ENCODE measurements at regions not wholly inside any gene's neighbourhood (a gene's known extent, or its start where the extent isn't known, plus 50 kb on each side); places are given as distances from the start of the nearest gene placed in this dataset.

DNA sequence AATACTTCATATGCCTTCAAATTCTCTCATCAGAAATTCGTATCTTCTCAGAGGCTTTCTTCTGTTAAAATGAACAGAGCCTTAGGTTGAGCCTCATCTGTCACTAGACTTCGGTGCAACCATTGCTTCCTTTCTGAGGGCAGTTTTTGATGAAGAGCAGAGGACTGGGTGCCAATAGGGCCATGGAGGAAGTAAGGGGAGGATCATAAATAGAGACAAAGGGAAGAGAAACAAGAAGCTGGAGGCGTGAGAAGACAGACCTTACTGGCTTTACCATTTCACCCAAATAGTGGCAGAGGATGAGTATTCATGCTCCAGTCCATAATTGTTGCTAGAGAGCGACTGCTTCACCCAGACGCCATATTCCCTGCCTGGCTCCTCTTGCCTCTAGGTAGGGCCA, 215.6 kb upstream of the PKDCC start:
- Histone ChIP-seq H3K27ac (ENCODE audit: low read depth in 1 of 2, low read length in 2 of 2) (no peak overlapping the region), H3K4me1 (ENCODE audit: control insufficient read depth in 4 of 4, insufficient read depth in 4 of 4, low read length in 3 of 4) (peaks cover 0 to 3% (median 3%) of the 10 kb centered on the region in 4 donors), H3K36me3 (ENCODE audit: control insufficient read depth in 4 of 4, insufficient read depth in 3 of 4, low read depth in 1 of 4, low read length in 3 of 4) (no peaks in the 10 kb centered on the region), H3K9ac (ENCODE audit: low read depth in 1 of 2, low read length in 2 of 2) (no peak overlapping the region), H3K9me3 (ENCODE audit: control insufficient read depth in 4 of 4, low read length in 3 of 4) (no peaks in the 10 kb centered on the region), H3K27me3 (ENCODE audit: control insufficient read depth in 4 of 4, insufficient read depth in 4 of 4, low read length in 3 of 4) (no peaks in the 10 kb centered on the region), H3K4me3 (ENCODE audit: low read depth in 1 of 3, low read length in 3 of 3) (no peak overlapping the region)
- TF ChIP-seq YY1 (IDR thresholded peaks at IDR 0.05) (no peak), JUND (IDR thresholded peaks at IDR 0.05) (no peak), FOXA2 (IDR thresholded peaks at IDR 0.05) (no peak), EGR1 (IDR thresholded peaks at IDR 0.05; ENCODE audit: low read depth in 2 of 2) (no peak)
- TF ChIP-seq, protein P1, sequence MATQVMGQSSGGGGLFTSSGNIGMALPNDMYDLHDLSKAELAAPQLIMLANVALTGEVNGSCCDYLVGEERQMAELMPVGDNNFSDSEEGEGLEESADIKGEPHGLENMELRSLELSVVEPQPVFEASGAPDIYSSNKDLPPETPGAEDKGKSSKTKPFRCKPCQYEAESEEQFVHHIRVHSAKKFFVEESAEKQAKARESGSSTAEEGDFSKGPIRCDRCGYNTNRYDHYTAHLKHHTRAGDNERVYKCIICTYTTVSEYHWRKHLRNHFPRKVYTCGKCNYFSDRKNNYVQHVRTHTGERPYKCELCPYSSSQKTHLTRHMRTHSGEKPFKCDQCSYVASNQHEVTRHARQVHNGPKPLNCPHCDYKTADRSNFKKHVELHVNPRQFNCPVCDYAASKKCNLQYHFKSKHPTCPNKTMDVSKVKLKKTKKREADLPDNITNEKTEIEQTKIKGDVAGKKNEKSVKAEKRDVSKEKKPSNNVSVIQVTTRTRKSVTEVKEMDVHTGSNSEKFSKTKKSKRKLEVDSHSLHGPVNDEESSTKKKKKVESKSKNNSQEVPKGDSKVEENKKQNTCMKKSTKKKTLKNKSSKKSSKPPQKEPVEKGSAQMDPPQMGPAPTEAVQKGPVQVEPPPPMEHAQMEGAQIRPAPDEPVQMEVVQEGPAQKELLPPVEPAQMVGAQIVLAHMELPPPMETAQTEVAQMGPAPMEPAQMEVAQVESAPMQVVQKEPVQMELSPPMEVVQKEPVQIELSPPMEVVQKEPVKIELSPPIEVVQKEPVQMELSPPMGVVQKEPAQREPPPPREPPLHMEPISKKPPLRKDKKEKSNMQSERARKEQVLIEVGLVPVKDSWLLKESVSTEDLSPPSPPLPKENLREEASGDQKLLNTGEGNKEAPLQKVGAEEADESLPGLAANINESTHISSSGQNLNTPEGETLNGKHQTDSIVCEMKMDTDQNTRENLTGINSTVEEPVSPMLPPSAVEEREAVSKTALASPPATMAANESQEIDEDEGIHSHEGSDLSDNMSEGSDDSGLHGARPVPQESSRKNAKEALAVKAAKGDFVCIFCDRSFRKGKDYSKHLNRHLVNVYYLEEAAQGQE (IDR thresholded peaks at IDR 0.05): no peak
- WGBS: 87% methylated on average over 5 of the region's 5 CpGs
- DNase-seq (ENCODE audit: low spot score): no peak

DNA sequence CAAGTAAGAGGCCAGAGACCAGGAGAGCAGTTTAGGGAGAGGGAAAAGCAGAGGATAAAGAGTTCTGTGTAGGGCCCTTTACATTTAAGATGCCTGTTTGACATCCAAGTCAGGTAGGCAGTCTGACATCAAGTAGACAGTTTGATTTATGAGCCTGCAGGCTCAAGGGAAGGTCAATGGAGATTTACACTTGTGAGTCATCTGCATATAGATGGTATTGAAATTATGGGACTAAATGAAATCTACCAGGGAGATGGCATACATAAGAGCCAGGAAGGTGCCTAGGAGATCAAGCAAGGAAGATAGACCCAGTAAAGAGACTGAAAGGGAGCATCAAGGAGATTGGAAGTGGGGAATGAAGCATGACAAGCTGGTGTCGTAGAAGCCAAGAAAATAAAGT, 212.4 kb upstream of the PKDCC start:
- no peaks in the 10 kb centered on the region for H3K27me3 ChIP-seq (ENCODE audit: control insufficient read depth in 4 of 4, insufficient read depth in 4 of 4, low read length in 3 of 4)
- no peaks in the 10 kb centered on the region for H3K36me3 ChIP-seq (ENCODE audit: control insufficient read depth in 4 of 4, insufficient read depth in 3 of 4, low read depth in 1 of 4, low read length in 3 of 4)
- peaks cover 0 to 2% (median under 1%) of the 10 kb centered on the region in 4 donors for H3K4me1 ChIP-seq (ENCODE audit: control insufficient read depth in 4 of 4, insufficient read depth in 4 of 4, low read length in 3 of 4)
- 96% methylated on average over 1 of the region's 1 CpG for WGBS
- no peak overlapping the region for H3K27ac ChIP-seq (ENCODE audit: low read depth in 1 of 2, low read length in 2 of 2)
- TF ChIP-seq YY1 (IDR thresholded peaks at IDR 0.05): no peak
- TF ChIP-seq HNF4G (IDR thresholded peaks at IDR 0.05): no peak
- TF ChIP-seq, protein P2, sequence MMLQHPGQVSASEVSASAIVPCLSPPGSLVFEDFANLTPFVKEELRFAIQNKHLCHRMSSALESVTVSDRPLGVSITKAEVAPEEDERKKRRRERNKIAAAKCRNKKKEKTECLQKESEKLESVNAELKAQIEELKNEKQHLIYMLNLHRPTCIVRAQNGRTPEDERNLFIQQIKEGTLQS (IDR thresholded peaks at IDR 0.05): no peak
- TF ChIP-seq, protein P1 (IDR thresholded peaks at IDR 0.05): no peak
- no peak for TF ChIP-seq RXRA (IDR thresholded peaks at IDR 0.05)
- TF ChIP-seq HNF4A (conservative IDR thresholded peaks at IDR 0.05): no peak
- TF ChIP-seq GABPA (IDR thresholded peaks at IDR 0.05 in 1 of 2, conservative IDR thresholded peaks at IDR 0.05 in 1 of 2): no peak
- no peak for TF ChIP-seq EGR1 (IDR thresholded peaks at IDR 0.05; ENCODE audit: low read depth in 2 of 2)
- TF ChIP-seq, protein P3, sequence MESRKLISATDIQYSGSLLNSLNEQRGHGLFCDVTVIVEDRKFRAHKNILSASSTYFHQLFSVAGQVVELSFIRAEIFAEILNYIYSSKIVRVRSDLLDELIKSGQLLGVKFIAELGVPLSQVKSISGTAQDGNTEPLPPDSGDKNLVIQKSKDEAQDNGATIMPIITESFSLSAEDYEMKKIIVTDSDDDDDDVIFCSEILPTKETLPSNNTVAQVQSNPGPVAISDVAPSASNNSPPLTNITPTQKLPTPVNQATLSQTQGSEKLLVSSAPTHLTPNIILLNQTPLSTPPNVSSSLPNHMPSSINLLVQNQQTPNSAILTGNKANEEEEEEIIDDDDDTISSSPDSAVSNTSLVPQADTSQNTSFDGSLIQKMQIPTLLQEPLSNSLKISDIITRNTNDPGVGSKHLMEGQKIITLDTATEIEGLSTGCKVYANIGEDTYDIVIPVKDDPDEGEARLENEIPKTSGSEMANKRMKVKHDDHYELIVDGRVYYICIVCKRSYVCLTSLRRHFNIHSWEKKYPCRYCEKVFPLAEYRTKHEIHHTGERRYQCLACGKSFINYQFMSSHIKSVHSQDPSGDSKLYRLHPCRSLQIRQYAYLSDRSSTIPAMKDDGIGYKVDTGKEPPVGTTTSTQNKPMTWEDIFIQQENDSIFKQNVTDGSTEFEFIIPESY (IDR thresholded peaks at IDR 0.05): no peak
- no peak for TF ChIP-seq JUND (IDR thresholded peaks at IDR 0.05)
- TF ChIP-seq, protein P4, sequence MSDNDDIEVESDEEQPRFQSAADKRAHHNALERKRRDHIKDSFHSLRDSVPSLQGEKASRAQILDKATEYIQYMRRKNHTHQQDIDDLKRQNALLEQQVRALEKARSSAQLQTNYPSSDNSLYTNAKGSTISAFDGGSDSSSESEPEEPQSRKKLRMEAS (IDR thresholded peaks at IDR 0.05): no peak
- TF ChIP-seq RAD21 (IDR thresholded peaks at IDR 0.05): no peak
- TF ChIP-seq, protein P5, sequence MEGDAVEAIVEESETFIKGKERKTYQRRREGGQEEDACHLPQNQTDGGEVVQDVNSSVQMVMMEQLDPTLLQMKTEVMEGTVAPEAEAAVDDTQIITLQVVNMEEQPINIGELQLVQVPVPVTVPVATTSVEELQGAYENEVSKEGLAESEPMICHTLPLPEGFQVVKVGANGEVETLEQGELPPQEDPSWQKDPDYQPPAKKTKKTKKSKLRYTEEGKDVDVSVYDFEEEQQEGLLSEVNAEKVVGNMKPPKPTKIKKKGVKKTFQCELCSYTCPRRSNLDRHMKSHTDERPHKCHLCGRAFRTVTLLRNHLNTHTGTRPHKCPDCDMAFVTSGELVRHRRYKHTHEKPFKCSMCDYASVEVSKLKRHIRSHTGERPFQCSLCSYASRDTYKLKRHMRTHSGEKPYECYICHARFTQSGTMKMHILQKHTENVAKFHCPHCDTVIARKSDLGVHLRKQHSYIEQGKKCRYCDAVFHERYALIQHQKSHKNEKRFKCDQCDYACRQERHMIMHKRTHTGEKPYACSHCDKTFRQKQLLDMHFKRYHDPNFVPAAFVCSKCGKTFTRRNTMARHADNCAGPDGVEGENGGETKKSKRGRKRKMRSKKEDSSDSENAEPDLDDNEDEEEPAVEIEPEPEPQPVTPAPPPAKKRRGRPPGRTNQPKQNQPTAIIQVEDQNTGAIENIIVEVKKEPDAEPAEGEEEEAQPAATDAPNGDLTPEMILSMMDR (IDR thresholded peaks at IDR 0.05; ENCODE audit: low read depth, low read length, missing input control): no peak
- no peak for TF ChIP-seq FOXA1 (IDR thresholded peaks at IDR 0.05)
- DNase-seq (ENCODE audit: low spot score): no peak
- H3K9me3 ChIP-seq (ENCODE audit: control insufficient read depth in 4 of 4, low read length in 3 of 4): no peaks in the 10 kb centered on the region
- H3K4me3 ChIP-seq (ENCODE audit: low read depth in 1 of 3, low read length in 3 of 3): no peak overlapping the region
- no peak overlapping the region for H3K9ac ChIP-seq (ENCODE audit: low read depth in 1 of 2, low read length in 2 of 2)
